Tibial nerve (tissue), 4 donors: ENCODE measurements at regions not wholly inside any gene's neighbourhood (a gene's known extent, or its start where the extent isn't known, plus 50 kb on each side); places are given as distances from the start of the nearest gene placed in this dataset.

Source experiments
- CTCF ChIP-seq, 5 experiments: fragments of 200-600 bp in 3 of 5; fragments of 450-650 bp in 2 of 5; sonication (generic) in 3 of 5; IDR thresholded peaks; one replicate each; pipeline ENCODE4 v1.5.1; 2016 to 2019; ENCODE audit warnings: antibody characterized with exemption in 5 of 5, mild to moderate bottlenecking in 3 of 5, moderate library complexity in 2 of 5
- EP300 ChIP-seq, 2 donors: sonication (generic); formaldehyde crosslinking; IDR thresholded peaks; one replicate each; pipeline ENCODE4 v1.6.1; 2017; ENCODE audit warnings: antibody characterized with exemption in 2 of 2, mild to moderate bottlenecking in 1 of 2
- POLR2A ChIP-seq, 2 donors: fragments of 450-650 bp; IDR thresholded peaks; one replicate each; pipeline ENCODE4 v1.6.1; 2017; ENCODE audit warnings: antibody characterized with exemption in 2 of 2, mild to moderate bottlenecking in 2 of 2, moderate library complexity in 2 of 2

- TF ChIP-seq CTCF (IDR thresholded peaks at IDR 0.05) (no peak), POLR2A (IDR thresholded peaks at IDR 0.05) (no peak), EP300 (IDR thresholded peaks at IDR 0.05) (no peak)
Observed at GRCh38 chr2:228410061-228410460, 228.6 kb upstream of the SPHKAP start.
